ENCODE measurements at regions not wholly inside any gene's neighbourhood (a gene's known extent, or its start where the extent isn't known, plus 50 kb on each side); places are given as distances from the start of the nearest gene placed in this dataset.
A peak's percentile ranks its signal among the peaks of the same experiment; 100 is the strongest.

DNA sequence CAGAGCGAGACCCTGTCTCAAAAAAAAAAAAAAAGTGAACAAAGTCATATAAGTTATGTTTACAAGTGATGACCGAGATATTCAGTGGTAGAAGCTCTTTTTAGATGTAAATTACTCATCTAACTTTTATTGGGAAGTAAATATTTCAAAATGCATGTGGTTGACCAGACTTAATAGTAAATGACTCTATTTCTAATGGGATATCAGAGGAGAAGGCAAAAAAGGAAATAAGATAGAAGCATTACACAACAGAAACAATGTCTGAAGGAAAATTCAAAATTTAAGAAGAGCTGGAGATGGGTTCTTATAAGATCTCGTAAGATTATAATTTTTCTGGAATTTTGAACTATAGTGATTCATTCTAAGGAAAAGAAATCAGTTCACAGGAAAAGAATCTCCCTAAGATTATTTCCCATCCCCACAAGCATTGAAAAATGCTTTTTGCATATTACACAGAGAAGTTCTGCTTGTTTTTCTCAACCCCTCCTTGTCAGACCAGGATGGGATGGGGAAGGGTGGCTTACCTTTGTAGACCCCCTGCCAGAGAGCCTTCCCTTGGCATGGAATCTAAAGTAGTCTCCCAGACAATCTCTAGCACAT, 63.1 kb upstream of the STK38L start:
- TF ChIP-seq, protein P1, sequence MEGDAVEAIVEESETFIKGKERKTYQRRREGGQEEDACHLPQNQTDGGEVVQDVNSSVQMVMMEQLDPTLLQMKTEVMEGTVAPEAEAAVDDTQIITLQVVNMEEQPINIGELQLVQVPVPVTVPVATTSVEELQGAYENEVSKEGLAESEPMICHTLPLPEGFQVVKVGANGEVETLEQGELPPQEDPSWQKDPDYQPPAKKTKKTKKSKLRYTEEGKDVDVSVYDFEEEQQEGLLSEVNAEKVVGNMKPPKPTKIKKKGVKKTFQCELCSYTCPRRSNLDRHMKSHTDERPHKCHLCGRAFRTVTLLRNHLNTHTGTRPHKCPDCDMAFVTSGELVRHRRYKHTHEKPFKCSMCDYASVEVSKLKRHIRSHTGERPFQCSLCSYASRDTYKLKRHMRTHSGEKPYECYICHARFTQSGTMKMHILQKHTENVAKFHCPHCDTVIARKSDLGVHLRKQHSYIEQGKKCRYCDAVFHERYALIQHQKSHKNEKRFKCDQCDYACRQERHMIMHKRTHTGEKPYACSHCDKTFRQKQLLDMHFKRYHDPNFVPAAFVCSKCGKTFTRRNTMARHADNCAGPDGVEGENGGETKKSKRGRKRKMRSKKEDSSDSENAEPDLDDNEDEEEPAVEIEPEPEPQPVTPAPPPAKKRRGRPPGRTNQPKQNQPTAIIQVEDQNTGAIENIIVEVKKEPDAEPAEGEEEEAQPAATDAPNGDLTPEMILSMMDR (IDR thresholded peaks at IDR 0.05; ENCODE audit: insufficient read depth, low read depth, low read length): no peak
- CTCF ChIA-PET: interaction anchor here (0.6 to 1.7 kb wide), 2 partner anchors 125 to 449 kb away, joined by 3 to 4 read pairs; no protein-coding TSS in a partner anchor

DNA sequence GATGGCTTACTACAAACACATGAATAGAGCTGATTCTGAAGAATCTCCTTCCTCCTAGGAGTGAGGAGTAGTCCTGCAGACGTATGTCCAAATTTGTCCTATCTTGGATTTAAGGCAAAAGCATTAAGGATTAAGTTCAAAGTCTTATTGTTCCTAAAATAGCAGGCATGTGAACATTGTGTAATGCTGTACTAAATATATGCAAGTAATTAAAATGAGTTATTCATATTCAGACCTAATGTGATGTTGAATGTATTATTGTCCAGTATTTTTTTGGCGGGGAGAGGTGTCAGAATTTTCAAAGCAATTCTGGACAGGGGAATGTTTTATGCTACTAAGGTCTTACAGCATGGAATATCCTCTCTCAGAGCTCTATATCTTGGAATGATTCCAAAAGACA, 60.7 kb upstream of the STK38L start:
- Histone ChIP-seq H3K4me3 (ENCODE audit: low read depth, low read length) (no peak overlapping the region), H3K36me3 (ENCODE audit: control insufficient read depth, insufficient read depth, low read length) (no peaks in the 10 kb centered on the region), H3K27me3 (ENCODE audit: control insufficient read depth, insufficient read depth, low read length) (no peaks in the 10 kb centered on the region)
- POLR2A ChIA-PET: no interaction called here
- TF ChIP-seq, protein P1 (IDR thresholded peaks at IDR 0.05; ENCODE audit: insufficient read depth, low read depth, low read length): no peak
- DNase-seq (ENCODE audit: low read depth): no peak
- CTCF ChIA-PET: no interaction called here

More for the DNA sequence above, 63.1 kb upstream of the STK38L start:
- H3K36me3 ChIP-seq (ENCODE audit: control insufficient read depth, insufficient read depth, low read length): no peaks in the 10 kb centered on the region
- POLR2A ChIA-PET: interaction anchor here (1.6 kb wide), 1 partner anchor 13 kb away, joined by 4 read pairs; no protein-coding TSS in a partner anchor
- peak; percentile 37 for DNase-seq (ENCODE audit: low read depth)
- no peak overlapping the region for H3K4me3 ChIP-seq (ENCODE audit: low read depth, low read length)
- H3K27me3 ChIP-seq (ENCODE audit: control insufficient read depth, insufficient read depth, low read length): no peaks in the 10 kb centered on the region

DNA sequence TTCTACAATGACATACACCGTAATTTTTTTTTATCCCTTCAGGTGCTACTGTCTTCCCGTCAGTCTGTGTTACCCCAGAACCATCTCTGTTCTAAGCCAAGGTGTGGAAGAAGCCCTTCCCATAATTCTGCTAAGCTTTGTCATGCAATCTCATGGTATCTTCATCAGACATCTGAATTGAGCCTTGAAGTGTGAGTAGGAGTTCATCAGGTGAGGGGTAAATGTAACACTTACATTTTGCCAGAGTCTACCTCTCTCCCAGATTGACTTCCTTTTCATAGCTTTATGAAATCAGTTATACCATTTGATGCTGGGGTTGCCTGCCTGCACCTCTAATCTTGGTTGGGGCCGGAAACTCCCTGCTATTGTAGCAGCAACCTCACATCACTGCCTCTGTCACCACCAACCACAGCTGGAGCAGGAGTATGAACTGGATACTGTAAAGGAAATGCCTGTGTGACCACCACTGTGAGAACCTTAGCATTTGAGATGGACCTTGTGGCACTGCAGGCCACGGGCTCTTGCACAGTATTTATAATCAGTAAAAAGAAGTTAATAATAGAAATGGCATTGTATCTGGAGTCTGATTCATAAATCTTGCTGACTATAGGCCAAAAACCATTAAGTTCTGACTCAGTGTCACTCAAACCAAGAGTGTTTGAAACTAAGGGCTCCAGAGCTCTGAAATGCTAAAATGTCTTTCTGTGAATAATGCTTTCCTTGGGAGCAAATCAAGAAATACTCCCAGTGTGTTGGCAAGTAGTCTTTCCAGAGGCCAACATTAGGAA, 58.7 kb upstream of the STK38L start:
- CTCF ChIA-PET: no interaction called here
- TF ChIP-seq, protein P1 (IDR thresholded peaks at IDR 0.05; ENCODE audit: insufficient read depth, low read depth, low read length): no peak
- POLR2A ChIA-PET: no interaction called here
- H3K4me3 ChIP-seq (ENCODE audit: low read depth, low read length): no peak overlapping the region
- H3K36me3 ChIP-seq (ENCODE audit: control insufficient read depth, insufficient read depth, low read length): no peaks in the 10 kb centered on the region
- H3K27me3 ChIP-seq (ENCODE audit: control insufficient read depth, insufficient read depth, low read length): no peaks in the 10 kb centered on the region
- peak; percentile 19 for DNase-seq (ENCODE audit: low read depth)

DNA sequence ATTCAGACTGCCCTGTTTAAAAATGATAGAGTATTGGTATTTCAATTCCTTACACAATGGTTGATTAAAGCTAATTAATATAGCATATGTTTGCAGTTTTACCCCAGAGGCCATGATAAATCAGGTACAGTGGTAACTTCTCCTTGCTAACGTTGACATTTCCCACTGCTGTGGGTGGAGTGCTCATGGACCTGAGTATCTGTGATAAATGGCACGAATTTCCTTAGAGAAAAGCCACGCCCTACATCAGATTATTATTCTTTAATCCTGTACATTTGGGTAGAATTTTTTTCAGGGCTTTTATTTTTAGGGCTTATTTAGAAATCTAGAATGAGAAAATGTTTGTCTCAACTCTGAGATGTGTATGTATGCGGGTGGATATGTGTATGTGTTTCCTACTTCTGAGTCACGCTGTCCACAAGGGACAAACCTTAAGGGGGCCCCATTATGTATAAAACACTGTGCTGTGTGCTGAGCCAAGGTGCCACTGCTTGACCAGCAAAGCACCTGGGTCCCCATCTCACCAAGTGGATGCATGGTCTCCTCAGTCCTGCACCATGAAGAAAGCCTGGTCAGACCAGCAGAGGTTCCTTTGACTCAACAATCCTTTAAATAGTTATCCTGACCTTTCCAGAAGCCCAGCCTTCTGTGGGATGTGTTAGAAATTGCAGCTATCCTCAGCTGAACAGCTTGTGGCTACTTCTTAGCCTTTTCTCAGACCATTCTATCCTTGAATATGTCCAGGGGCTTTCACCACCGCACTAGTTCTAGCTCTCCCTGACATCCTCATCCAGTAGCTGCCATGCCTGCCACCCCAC, 57.9 kb upstream of the STK38L start:
- Histone ChIP-seq H3K36me3 (ENCODE audit: control insufficient read depth, insufficient read depth, low read length) (no peaks in the 10 kb centered on the region), H3K4me3 (ENCODE audit: low read depth, low read length) (no peak overlapping the region), H3K27me3 (ENCODE audit: control insufficient read depth, insufficient read depth, low read length) (no peaks in the 10 kb centered on the region)
- ChIA-PET POLR2A (no interaction called here), CTCF (no interaction called here)
- DNase-seq (ENCODE audit: low read depth): no peak
- TF ChIP-seq, protein P1 (IDR thresholded peaks at IDR 0.05; ENCODE audit: insufficient read depth, low read depth, low read length): no peak

DNA sequence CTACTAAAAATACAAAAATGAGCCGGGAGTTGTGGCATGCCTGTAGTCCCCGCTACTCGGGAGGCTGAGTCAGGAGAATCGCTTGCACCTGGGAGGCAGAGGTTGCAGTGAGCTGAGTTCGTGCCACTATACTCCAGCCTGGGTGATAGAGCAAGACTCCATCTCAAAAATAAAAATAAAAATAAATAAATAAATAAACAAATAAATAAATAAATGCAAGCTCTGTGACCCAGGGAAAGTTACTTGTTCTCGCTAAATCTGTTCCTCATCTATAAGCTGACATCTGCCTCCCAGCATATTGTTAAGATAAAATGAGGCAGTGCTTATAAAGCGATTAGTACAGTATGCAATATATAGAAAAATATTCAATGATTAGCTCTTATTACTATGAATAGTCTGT, 56.4 kb upstream of the STK38L start:
- Histone ChIP-seq H3K36me3 (ENCODE audit: control insufficient read depth, insufficient read depth, low read length) (no peaks in the 10 kb centered on the region), H3K4me3 (ENCODE audit: low read depth, low read length) (no peak overlapping the region), H3K27me3 (ENCODE audit: control insufficient read depth, insufficient read depth, low read length) (no peaks in the 10 kb centered on the region)
- ChIA-PET CTCF (interaction anchor here (1.2 kb wide), 1 partner anchor 172 kb away, joined by 3 read pairs; no protein-coding TSS in a partner anchor), POLR2A (no interaction called here)
- TF ChIP-seq, protein P1 (IDR thresholded peaks at IDR 0.05; ENCODE audit: insufficient read depth, low read depth, low read length): no peak
- no peak for DNase-seq (ENCODE audit: low read depth)

Measured in BJ (cell line).